AG09319 (cell line): ENCODE measurements at regions not wholly inside any gene's neighbourhood (a gene's known extent, or its start where the extent isn't known, plus 50 kb on each side); places are given as distances from the start of the nearest gene placed in this dataset.

Source experiments
- DNase-seq: peaks from one replicate; pipeline ENCODE4 v3.0.0-alpha.2; 2010; ENCODE audit warnings: low read depth; ENCODE audit errors: extremely low read depth
- TF ChIP-seq, protein P1 (sequence below): IDR thresholded peaks from 2 replicates; pipeline ENCODE4 v1.5.1; 2011; ENCODE audit warnings: low read depth, mild to moderate bottlenecking, inconsistent platforms, low read length, moderate library complexity

DNA sequence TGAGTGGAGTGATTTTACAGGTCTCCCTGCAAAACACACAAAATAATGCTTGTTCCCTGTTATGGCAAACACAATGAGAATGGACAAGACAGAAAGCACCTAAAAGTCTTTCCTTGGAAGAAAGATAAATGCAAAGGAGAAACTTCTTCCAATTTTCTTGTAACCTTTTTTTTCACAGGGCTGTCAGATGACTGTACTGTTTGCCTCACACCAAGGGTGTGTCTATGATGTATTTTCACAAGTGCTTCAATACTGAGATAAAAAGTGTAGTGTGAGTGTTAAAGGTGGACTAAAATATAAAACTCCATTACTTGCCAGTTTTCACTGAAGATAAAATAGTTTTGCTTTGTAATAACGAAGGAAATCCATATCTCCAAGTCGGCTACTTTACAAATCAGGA is 194.5 kb downstream of the CENPW start:
- TF ChIP-seq, protein P1, sequence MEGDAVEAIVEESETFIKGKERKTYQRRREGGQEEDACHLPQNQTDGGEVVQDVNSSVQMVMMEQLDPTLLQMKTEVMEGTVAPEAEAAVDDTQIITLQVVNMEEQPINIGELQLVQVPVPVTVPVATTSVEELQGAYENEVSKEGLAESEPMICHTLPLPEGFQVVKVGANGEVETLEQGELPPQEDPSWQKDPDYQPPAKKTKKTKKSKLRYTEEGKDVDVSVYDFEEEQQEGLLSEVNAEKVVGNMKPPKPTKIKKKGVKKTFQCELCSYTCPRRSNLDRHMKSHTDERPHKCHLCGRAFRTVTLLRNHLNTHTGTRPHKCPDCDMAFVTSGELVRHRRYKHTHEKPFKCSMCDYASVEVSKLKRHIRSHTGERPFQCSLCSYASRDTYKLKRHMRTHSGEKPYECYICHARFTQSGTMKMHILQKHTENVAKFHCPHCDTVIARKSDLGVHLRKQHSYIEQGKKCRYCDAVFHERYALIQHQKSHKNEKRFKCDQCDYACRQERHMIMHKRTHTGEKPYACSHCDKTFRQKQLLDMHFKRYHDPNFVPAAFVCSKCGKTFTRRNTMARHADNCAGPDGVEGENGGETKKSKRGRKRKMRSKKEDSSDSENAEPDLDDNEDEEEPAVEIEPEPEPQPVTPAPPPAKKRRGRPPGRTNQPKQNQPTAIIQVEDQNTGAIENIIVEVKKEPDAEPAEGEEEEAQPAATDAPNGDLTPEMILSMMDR = no peak
- no peak for DNase-seq

DNA sequence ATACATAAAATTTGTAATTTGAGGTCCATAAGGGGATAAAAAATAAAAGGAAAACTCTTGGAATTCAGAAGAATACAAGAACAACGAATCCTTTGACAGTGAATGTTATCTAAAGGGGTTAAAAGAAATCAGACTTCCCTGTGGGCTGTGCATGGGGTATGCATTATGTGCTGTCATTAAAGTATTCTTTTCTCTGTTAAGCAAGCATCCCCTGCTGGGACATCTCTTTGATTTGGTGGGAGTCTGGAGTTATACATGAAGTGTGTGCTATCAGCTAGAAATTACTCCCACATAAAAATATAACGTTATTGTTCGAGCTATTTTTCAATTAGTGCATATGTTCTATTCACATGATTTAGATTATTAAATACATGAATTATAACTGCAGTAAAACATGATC is 195.2 kb downstream of the CENPW start:
- no peak for DNase-seq
- TF ChIP-seq, protein P1 = no peak

DNA sequence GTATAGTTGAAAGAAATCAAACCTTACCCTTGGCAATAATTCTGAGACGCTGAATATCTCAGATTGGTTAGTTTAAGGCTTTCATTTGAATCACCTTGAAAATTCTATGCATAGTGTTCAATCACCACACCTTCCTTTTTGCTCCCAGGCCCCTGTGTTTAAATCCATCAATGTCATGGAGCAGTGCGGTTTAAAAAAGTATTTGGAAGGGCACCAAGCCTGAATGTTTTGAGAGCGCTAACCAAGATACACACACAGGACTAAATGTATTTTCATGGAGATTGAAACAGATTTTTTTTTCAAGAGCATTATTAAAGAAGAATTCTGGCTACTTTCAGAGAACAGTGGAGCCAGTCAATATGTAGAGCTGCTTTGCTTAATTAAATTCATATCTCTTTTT is 195.7 kb downstream of the CENPW start:
- no peak for DNase-seq
- TF ChIP-seq, protein P1 = no peak

DNA sequence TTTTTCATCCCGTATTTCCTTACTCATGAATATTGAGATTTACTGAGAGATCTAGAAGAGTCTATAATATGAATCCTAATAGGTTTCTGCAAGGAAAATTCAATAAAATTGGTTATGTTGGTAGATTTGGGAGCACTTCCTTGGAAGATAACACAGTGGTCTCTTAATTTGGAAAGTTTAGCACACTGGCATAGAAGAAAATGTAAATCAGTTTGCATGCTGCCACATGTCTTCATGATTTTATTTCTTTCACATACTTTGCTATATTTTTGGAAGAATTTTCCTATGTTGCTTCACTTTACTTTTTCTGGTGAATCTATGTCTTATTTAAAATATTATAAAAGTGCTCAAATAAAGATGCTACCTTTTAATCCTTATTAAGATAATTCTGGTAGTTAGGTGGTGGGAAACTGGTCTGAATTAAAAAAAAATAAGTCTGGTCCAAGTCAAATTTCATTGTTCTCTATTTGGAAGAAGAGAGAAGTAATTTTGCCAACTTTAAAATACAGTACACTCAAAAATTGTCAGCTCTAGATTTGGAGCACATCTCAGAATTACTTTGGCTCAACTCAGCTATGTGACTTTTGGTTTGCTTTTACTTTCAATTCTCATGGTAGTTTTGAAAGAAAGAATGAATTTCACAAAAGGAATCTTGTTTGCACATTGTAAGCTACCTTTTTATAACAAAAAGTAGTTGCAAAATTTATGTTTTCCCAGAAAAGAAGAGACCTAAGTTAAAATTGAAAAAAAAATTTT is 197.3 kb downstream of the CENPW start:
- TF ChIP-seq, protein P1 = no peak
- no peak for DNase-seq

DNA sequence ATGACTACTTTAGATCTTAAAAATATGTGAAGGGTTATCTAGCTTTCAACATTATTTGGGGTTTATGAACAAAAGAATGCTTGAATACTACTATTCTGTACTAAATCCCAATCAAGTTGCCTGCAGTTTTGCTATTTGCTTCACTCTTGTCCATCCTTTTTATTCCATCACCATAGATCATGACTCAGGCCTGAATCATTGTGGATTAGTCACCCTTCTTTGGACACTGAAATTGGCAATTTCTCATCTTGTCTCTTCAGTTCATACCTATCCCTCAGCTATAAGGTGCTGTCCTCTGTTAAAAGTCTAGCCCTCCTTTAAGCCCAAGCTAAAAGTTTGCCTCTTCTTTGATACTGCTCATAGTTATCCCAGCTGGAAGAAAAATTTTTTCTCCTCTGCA is 199.1 kb downstream of the CENPW start:
- no peak for DNase-seq

DNA sequence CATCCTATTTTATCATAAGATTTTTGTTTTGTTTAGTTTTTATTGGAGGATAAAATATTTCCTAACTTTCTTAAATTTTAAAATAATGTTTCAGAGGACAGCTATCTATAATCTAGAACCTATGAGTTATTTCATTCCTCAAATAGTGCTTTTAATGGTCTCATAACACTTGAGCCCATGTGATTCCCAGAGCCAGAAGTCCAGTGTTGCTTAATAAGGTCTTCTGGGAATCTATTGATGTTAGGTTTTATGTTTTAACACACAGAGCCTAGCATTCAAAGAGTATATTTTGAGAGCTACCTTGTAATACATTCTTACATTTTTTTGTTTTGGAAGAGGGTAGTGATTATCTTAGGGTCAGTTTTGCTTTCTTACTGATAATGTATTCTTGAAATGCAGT is 200.2 kb downstream of the CENPW start:
- TF ChIP-seq, protein P1 = no peak
- DNase-seq = no peak

More for the DNA sequence above, 199.1 kb downstream of the CENPW start:
- TF ChIP-seq, protein P1 = no peak

DNA sequence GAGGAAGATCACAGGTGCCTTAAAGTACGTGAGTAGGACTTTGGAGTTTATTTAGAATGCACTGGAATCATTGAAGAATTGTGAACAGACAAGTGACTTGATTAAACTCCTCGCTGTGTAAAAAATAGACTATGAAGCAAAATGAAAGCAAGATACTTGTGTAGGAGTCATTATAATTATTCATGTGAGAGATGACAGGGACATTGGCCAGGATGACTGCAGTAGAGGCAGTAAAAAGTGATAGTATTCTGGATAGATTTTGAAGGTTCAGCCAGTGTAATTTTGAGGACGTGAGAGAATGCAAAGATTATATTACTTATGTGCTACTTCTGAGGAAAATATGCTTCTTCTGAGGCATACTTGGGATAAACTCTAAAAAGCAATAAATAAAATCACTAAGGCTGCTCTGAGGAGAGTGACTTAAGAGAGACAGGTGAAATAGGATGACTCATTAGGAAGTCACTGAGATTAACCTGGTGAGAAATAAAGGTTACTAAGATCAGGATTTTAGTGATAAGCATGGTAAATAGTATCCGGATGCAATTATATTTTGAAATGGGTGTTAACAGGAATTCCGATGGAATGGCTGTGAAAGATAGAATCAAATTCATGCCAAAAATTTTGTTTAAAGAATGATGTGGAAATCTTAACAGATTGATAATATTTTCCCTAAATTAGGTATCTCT is 202.0 kb downstream of the CENPW start:
- TF ChIP-seq, protein P1 = no peak
- no peak for DNase-seq
